ENCODE measurements at regions not wholly inside any gene's neighbourhood (a gene's known extent, or its start where the extent isn't known, plus 50 kb on each side); places are given as distances from the start of the nearest gene placed in this dataset.

GRCh38 chr13:24052547-24053518 is 107.7 kb upstream of the SPATA13 start:
- DNase-seq, result no peak

DNA sequence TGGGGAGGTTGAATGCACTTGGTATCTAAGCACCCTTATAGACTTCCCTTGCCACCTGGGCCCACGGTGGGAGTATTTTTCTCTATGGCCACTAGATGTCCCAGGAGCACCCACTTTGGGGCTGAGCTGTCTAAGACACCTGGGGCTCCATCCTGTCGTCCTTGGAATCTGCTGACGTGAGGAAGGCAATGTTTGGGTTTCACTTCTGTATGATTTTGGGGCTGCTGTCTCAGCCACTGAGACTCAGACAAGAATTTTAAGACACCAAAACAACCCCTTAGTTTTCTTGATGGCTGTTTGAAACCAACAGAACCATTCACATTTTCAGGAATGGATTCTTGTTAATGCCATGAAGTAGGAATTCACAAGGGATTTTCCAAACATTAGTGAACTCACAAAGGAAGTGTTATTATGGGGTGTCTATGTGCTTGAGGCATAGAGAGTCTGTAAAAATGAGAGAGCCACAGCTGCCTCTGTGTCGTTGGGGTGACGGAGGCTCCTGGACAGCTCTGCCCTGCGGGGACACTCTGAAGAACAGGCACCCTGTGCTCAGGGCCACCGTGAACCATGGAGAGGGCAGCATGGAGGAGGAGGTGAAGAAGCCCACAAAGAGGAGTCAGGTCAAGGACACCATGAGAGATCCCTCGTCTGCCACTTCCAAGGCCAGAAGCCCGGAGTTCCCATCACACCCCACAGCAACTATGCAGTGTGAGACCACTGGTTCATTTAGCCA is 106.8 kb upstream of the SPATA13 start:
- peak; percentile 81 for DNase-seq

GRCh38 chr13:24056616-24057137 is 103.8 kb upstream of the SPATA13 start:
- no peak for DNase-seq

GRCh38 chr13:24060993-24061392 is 99.5 kb upstream of the SPATA13 start:
- DNase-seq, result no peak

GRCh38 chr13:24063281-24063877 is 97.1 kb upstream of the SPATA13 start:
- no peak for DNase-seq

GRCh38 chr13:24064371-24064770 is 96.1 kb upstream of the SPATA13 start:
- no peak for DNase-seq

DNA sequence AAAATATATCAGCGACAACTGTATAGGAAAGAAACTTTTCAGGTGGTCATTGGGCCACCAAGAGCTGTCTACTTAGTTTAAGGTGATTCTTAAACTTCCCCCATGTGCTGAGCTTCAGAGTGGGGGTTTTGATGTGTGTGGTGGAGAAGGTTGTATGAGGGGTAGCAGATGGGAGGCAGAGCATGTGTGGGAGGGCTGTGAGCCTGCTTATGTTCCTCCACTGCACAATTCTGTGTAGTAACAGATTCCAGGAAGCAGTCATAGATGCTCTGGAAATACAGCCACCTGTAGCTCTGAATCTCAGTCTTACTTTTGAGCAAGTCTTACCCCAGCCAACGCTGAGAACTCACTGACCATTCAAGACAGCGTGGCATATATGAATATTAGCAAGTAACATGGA is 95.3 kb upstream of the SPATA13 start:
- DNase-seq, result no peak

DNA sequence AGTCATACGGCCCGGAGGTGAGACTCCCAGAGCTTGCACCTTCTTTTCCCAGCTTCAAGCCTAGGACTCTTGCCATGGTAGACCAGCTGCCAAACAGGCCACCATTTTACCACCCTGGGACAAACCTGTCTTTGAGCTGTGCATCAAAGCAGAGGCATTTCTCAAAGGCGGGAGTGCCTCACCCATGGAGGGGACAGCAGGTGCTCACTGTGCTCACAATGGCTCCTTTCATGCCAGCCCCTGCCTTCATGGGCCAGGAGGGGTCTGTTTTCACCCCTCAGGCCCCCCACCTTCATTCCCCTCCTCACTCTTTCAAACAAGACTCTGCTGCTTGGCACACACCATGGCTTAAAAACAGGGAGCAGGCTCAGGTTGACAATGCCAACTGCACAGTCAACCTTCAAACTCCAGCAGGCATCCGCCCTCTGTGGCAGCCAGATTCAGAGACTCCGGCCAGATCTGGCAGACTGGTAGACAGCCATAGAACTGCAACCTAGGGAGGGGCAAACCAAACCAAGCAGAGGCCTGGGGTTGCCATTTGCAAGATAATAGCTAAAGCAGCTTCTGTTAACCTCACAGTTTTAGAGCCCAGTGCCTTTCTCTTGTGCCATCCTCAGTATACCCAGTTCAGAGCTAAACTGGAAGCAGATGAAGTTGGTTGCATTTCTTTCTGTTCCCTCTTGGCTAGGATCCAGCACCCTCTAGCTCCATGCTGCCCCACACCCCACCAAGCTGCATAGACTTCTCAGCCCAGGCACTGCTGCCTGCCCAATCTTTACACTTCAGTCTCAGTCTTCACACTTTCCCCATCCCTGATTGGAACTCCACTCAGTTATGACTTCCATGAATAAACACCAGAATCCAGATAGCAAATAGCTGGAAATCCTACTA is 93.9 kb upstream of the SPATA13 start:
- no peak for DNase-seq

GRCh38 chr13:24068472-24068871 is 92.0 kb upstream of the SPATA13 start:
- DNase-seq, result no peak

GRCh38 chr13:24071016-24071415 is 89.5 kb upstream of the SPATA13 start:
- DNase-seq, result no peak

- DNase-seq, result no peak
These were observed 89.0 kb upstream of the SPATA13 start for GRCh38 chr13:24071423-24072075.

GRCh38 chr13:24073657-24074056 is 86.9 kb upstream of the SPATA13 start:
- no peak for DNase-seq

GRCh38 chr13:24074678-24075077 is 85.8 kb upstream of the SPATA13 start:
- no peak for DNase-seq

DNA sequence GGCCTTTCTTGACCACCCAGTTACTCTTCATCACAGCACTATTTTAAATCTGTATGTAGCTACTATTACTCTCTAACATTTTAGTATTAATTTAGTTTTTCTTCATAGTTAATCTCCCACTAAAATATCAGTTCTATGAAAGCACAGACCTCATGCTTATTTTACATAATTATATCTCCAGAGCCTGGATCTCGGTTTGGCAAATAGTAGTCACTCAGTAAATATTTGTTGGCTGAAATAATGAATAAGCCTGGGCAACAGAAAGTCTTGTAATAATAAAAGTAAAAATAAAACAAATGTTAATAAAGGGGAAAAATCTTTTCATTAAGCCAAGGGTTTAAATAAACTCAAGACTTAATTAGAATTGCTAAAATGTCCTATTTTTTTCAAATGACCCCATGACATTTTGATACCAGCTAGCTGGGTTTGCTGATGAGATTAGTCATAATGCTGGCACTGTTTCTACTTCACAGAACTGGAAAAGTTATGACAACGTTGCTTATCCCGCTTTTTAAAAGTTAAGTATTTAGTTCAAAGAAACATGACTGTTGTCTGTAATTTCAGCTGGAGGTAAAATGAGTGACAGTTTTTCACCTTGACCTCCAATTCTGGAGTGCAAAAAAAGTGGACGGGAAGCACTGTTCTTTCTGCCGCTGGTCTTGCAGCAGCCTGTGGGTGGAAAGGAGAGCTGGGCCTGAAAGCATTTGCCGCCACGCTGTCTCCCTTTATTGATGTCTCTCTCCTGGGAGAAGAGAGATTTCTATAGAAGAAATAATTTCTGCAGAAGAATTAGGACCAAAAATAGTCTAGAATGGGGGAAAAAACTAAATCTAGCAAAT is 85.2 kb upstream of the SPATA13 start:
- DNase-seq, result no peak

GRCh38 chr13:24076109-24076508 is 84.4 kb upstream of the SPATA13 start:
- no peak for DNase-seq

GRCh38 chr13:24076636-24077035 is 83.9 kb upstream of the SPATA13 start:
- DNase-seq, result no peak

GRCh38 chr13:24080134-24080533 is 80.4 kb upstream of the SPATA13 start:
- no peak for DNase-seq

GRCh38 chr13:24081387-24081786 is 79.1 kb upstream of the SPATA13 start:
- no peak for DNase-seq

- no peak for DNase-seq
These were observed 77.4 kb upstream of the SPATA13 start for GRCh38 chr13:24083141-24083540.

GRCh38 chr13:24083722-24084421 is 76.6 kb upstream of the SPATA13 start:
- no peak for DNase-seq

Data from activated CD4-positive, alpha-beta T cell treated with anti-CD3 and anti-CD28 coated beads, Interleukin-2, amount 50 U/mL, for 16 hours (primary cell).